ENCODE measurements at regions not wholly inside any gene's neighbourhood (a gene's known extent, or its start where the extent isn't known, plus 50 kb on each side); places are given as distances from the start of the nearest gene placed in this dataset.

DNA sequence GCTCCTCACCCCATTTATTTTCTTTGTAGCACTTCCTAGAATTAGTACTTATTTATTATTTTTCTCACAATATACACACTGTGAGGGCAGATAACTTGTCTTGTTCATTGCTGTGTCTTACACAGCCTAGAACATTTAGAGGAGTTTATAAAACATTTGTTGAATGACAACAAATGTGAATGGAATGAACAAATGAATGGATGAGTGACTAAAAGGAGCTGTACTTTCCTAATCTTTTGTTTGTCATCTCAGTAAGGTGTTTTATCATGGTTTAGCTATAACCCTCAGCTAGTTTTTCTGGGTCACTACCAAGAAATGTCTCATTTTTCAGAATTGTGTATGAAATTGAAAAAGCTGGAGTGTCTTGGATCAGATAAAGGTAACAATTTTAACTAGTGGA lies 239.3 kb upstream of the KCNK2 start:
- Histone ChIP-seq H3K27me3 (ENCODE audit: low read depth) (no peaks in the 10 kb centered on the region), H3K36me3 (no peaks in the 10 kb centered on the region), H3K9me3 (no peaks in the 10 kb centered on the region), H3K27ac (no peak overlapping the region), H3K4me3 (no peak overlapping the region), H3K4me1 (no peaks in the 10 kb centered on the region)
- DNase-seq (no peak), ATAC-seq (no peak)
- TF ChIP-seq, protein P1, sequence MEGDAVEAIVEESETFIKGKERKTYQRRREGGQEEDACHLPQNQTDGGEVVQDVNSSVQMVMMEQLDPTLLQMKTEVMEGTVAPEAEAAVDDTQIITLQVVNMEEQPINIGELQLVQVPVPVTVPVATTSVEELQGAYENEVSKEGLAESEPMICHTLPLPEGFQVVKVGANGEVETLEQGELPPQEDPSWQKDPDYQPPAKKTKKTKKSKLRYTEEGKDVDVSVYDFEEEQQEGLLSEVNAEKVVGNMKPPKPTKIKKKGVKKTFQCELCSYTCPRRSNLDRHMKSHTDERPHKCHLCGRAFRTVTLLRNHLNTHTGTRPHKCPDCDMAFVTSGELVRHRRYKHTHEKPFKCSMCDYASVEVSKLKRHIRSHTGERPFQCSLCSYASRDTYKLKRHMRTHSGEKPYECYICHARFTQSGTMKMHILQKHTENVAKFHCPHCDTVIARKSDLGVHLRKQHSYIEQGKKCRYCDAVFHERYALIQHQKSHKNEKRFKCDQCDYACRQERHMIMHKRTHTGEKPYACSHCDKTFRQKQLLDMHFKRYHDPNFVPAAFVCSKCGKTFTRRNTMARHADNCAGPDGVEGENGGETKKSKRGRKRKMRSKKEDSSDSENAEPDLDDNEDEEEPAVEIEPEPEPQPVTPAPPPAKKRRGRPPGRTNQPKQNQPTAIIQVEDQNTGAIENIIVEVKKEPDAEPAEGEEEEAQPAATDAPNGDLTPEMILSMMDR (IDR thresholded peaks at IDR 0.05), result no peak
- intact Hi-C loops (cut with DNase I), result no loop called here

DNA sequence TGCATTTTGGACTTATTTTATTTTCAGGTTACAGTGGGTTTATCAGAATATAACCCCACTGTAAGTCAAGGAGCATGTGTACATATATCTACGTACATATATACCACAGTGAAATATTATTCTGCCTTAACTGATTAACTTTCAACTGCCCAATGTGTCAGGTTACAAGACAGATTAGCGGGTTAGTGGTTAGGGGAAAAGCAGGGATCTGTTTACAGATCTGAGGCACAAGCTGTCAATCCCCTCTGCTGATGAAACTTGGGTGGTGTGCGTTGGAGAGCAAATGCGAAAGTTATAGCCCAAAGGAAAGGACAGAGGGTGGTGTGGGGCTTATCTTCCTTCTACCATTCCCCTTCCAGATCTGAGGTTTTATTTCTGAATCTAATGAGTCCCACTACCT lies 238.2 kb upstream of the KCNK2 start:
- H3K9me3 ChIP-seq, result no peaks in the 10 kb centered on the region
- ATAC-seq, result no peak
- intact Hi-C loops (cut with DNase I), result no loop called here
- no peak overlapping the region for H3K4me3 ChIP-seq
- TF ChIP-seq, protein P1 (IDR thresholded peaks at IDR 0.05), result no peak
- DNase-seq, result no peak
- no peaks in the 10 kb centered on the region for H3K4me1 ChIP-seq
- H3K36me3 ChIP-seq, result no peaks in the 10 kb centered on the region
- no peaks in the 10 kb centered on the region for H3K27me3 ChIP-seq (ENCODE audit: low read depth)
- no peak overlapping the region for H3K27ac ChIP-seq

DNA sequence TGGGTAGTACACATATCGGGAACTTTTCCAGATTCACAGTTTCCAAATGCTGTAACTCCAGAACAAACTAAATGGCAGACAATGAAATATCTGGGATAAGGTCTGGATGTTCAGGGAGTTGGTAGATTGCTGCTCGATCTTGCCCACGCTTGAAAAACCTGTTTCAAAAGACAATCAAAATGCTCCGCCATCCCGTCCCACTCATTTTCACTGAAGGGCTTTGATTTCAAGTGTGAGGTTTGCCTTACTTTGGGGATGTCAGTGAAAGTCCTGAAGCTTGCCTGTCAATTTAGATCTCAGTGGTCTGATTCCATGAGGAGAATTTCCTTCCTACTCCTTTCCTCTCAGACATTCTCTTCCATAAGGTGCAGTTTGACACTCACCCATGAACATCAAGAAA lies 236.3 kb upstream of the KCNK2 start:
- intact Hi-C loops (cut with DNase I), result no loop called here
- TF ChIP-seq, protein P1 (IDR thresholded peaks at IDR 0.05), result no peak
- H3K4me3 ChIP-seq, result no peak overlapping the region
- no peaks in the 10 kb centered on the region for H3K27me3 ChIP-seq (ENCODE audit: low read depth)
- ATAC-seq (no peak), DNase-seq (no peak)
- no peaks in the 10 kb centered on the region for H3K36me3 ChIP-seq
- H3K27ac ChIP-seq, result no peak overlapping the region
- no peaks in the 10 kb centered on the region for H3K4me1 ChIP-seq
- no peaks in the 10 kb centered on the region for H3K9me3 ChIP-seq

DNA sequence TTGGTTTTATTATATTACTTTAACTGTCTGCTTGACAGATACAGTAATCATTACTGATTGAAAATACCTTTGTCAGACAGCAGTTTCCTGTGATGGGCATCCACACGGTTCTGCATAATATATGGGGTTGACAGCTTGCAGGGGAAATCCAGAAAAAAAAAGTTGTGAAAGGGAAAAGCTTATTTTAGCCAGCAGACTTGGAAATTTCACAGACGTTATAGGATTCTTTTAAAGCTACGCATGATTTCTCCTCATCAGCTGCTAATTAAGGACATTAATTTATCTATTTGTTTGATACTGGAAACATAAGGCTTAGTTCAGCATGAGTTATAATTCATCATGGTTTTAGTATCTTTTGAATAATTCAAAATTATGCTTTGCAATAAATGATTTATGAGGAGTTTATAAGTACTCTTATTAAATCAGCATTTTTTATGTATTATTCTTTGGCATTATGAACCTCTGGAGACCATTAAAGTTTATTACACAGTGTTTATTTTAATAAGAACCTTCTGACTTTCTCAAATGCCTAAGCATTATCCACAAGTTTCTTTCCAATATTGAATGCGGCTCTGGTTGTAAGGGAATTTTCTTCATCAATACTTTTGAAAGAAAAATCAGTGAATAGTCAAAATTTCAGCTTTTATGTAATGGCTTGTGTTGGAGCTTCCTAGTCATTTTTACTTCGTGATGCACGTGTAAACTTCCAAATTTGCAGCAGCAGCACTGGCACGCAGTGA lies 235.3 kb upstream of the KCNK2 start:
- no peak for ATAC-seq

DNA sequence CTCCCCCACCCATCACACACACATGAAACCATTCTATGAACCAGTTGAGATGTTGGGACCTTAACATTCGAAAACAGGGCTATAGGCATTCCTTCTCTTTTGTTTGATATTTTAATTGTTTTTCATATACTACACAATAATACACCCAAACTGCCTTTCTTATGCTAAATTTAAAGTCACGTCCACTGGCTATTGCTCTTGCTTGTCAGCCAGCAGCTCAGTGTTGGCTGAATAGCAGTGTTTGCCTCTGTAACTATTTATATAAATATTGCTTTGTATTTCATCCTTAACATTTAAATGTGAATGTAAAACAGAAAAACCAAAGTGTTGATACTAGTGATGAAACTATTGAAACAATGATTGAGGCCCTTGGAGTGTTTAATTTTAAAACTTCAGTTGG lies 234.4 kb upstream of the KCNK2 start:
- Histone ChIP-seq H3K27me3 (ENCODE audit: low read depth) (no peaks in the 10 kb centered on the region), H3K4me3 (no peak overlapping the region), H3K9me3 (no peaks in the 10 kb centered on the region), H3K36me3 (no peaks in the 10 kb centered on the region), H3K27ac (no peak overlapping the region), H3K4me1 (no peaks in the 10 kb centered on the region)
- ATAC-seq, result no peak
- intact Hi-C loops (cut with DNase I), result no loop called here
- TF ChIP-seq, protein P1 (IDR thresholded peaks at IDR 0.05), result no peak
- DNase-seq, result no peak

More for the DNA sequence above, 235.3 kb upstream of the KCNK2 start:
- no peaks in the 10 kb centered on the region for H3K27me3 ChIP-seq (ENCODE audit: low read depth)
- no peaks in the 10 kb centered on the region for H3K9me3 ChIP-seq
- H3K4me3 ChIP-seq, result no peak overlapping the region
- DNase-seq, result no peak
- TF ChIP-seq, protein P1 (IDR thresholded peaks at IDR 0.05), result no peak
- intact Hi-C loops (cut with DNase I), result no loop called here
- no peaks in the 10 kb centered on the region for H3K4me1 ChIP-seq
- no peaks in the 10 kb centered on the region for H3K36me3 ChIP-seq
- no peak overlapping the region for H3K27ac ChIP-seq
